ENCODE measurements at regions not wholly inside any gene's neighbourhood (a gene's known extent, or its start where the extent isn't known, plus 50 kb on each side); places are given as distances from the start of the nearest gene placed in this dataset.

DNA sequence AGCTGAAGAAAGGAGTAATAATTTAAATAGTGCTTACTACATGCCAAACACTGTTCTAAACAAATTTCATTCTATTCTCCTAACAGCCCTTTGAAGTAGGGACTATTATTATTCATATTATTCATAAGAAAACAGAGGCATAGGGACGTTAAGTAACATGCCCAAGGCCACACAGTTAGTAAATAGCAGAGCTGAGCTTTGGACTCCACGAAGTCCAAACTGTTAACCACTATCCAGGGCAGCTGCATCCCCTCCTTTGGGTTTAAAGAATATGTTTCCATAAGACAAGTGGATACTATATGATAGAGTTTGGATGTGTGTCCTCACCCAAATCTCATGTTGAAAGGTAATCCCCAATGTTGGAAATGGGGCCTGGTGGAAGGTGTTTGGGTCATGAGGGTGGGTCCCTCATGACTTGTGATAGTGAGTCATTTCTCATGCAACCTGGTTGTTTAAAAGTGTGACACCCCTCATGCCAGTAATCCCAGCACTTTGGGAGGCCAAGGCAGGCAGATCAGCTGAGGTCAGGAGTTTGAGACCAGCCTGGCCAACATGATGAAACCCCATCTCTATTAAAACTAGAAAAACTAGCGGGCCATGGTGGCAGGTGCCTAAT, 144.0 kb upstream of the CXADR start:
- TF ChIP-seq POLR2A (IDR thresholded peaks at IDR 0.05) (no peak), EP300 (IDR thresholded peaks at IDR 0.05) (no peak), POLR2AphosphoS5 (IDR thresholded peaks at IDR 0.05) (no peak)
- TF ChIP-seq, protein P1, sequence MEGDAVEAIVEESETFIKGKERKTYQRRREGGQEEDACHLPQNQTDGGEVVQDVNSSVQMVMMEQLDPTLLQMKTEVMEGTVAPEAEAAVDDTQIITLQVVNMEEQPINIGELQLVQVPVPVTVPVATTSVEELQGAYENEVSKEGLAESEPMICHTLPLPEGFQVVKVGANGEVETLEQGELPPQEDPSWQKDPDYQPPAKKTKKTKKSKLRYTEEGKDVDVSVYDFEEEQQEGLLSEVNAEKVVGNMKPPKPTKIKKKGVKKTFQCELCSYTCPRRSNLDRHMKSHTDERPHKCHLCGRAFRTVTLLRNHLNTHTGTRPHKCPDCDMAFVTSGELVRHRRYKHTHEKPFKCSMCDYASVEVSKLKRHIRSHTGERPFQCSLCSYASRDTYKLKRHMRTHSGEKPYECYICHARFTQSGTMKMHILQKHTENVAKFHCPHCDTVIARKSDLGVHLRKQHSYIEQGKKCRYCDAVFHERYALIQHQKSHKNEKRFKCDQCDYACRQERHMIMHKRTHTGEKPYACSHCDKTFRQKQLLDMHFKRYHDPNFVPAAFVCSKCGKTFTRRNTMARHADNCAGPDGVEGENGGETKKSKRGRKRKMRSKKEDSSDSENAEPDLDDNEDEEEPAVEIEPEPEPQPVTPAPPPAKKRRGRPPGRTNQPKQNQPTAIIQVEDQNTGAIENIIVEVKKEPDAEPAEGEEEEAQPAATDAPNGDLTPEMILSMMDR (IDR thresholded peaks at IDR 0.05) = no peak

All from suprapubic skin (tissue), 4 donors.